ENCODE measurements at regions not wholly inside any gene's neighbourhood (a gene's known extent, or its start where the extent isn't known, plus 50 kb on each side); places are given as distances from the start of the nearest gene placed in this dataset.
A peak's percentile ranks its signal among the peaks of the same experiment; 100 is the strongest.

- peak; percentile 14 for DNase-seq
These were observed 118.4 kb upstream of the SLC7A1 start for GRCh38 chr13:29713839-29714238.

DNA sequence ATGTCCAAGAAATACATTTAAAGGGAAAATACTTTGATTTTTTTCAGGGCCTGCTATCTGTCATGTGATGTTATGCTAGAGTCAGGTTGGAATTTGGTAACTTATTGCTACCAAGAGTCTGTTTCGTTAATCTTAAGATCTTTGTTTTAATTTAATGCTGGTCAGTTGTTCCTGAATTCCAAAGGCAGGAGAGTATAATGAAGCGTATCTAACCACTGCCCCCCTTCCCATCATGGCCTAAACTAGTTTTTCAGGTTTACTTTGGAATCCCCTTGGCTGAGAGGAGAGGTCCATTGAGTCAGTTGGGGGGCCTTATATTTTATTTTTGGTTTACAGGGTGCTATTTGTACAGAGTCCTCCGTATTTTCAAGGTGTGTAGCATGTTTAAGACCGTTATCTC, 116.3 kb upstream of the SLC7A1 start:
- DNase-seq, result no peak

GRCh38 chr13:29710511-29710910, 115.0 kb upstream of the SLC7A1 start:
- DNase-seq, result no peak

DNA sequence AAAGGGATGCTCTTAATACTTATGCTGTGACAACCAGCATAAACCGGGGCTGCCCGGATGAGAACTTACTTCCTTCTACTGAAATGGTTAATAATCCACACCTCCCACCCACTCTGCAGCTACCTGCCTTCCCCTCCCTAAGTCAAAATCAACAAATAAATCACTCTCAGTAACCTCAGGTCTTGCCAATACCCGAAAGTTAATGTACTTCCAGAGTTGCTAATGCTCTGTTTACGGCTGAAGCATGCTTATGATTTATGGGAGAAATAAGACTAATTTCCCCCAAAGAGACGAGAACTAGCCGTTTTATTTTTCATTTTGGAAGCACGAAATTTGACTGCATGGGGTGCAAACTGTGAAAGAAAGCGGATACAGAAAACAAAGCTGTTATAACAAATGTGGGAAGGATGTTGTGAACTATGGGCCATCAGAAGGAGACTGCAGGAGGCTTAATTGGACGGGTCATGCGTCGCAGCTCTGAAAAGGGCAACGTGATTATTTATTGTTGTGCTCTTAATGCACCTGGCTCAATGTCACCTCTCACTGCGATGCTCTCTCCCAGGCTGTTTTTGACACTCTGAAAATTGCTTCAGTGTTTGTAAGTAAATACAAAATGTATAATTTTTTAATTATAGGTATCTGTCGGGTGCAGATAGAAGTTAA, 114.0 kb upstream of the SLC7A1 start:
- DNase-seq, result no peak

DNA sequence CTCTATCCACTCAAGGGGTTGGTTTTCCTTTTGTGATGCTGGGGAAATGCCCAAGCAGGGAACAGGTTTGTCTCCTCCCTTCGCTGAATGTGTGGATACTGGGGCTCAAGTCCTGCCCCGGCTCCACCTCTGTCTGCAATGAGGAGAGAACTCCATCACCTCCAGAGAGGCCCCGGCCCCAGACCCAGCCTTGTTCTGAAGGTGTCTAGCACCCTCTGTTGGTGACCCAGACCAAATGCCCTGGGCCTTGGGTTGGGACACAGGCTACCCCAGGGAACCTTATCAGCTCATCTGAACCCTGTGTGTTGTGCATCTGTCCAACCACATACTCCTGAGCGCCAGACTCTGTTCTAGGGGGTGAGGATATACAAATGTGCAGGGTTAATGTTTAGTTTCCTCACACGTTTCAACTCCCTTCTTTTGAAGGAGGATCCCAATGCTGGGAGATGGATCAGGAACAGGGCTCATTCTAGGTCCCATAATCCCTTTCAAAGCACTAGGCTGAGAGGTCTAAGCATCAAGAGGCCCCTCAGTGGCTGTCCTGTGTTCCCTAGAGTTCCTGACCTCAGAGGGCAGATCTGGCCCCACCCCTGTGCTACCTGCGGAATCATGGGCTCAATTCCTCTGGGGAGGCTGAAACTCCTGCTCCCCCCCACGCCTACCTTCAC, 112.5 kb upstream of the SLC7A1 start:
- DNase-seq, result peak; percentile 62

DNA sequence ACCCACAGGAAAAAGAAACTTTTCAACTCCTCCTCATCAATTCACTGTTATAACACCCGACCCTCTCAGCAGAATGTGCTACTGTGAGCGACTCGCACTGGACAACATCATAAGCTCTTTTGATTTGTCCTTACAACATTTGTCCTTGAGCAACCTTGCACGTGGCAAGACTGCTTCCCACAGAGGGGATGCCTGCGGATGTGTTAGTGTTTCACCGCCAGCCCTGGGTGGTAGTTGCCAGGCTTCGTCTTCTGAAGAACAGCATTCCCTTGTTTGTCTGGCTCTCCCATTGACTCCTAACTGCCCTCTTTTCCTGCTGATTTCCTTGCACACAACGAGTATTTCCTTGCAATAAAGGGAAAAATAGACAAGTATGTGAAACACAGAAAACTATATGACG, 111.4 kb upstream of the SLC7A1 start:
- DNase-seq, result no peak

DNA sequence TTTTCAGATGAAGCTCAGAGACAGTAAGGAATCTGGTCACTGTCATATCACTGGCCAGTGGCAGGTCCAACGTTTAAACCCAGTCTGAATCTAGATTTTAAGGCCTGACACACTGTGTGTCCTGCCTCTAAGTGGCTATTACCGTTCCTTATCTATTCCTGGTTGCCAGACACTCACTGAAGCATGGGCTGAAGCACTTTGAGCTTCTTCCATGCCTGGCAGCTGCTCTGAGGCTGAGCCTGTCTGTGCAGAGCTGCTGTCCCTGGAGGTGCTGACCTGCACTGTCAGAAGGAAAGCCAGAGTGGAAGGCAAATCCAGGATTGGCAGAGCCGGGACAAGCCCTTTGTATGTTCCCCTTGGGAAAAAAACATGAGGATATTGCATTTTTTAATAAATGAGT, 109.2 kb upstream of the SLC7A1 start:
- DNase-seq, result no peak

GRCh38 chr13:29703421-29703820, 107.9 kb upstream of the SLC7A1 start:
- DNase-seq, result no peak

DNA sequence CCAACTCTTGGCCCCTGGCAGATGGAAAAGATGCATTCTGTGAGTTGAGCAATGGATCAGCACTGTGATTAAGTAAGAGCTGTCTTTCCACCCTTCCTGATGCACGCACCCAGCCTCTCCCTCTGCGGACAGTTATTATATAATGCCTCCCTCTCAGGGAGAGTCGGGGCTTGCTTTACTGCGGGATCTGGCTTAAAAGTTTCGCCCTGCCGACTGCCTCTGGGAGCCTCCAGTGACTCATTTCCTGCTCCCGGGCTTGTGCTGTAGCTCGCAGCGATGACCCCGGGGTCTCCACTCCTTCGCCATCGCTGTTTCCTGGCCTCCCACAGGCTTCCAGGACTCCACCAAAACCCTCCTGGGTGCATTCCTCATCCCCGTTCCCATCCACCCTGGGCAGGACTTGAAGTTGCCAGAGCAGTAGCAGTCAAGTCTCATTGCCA, 107.4 kb upstream of the SLC7A1 start:
- no peak for DNase-seq

GRCh38 chr13:29698106-29698505, 102.6 kb upstream of the SLC7A1 start:
- DNase-seq, result no peak

DNA sequence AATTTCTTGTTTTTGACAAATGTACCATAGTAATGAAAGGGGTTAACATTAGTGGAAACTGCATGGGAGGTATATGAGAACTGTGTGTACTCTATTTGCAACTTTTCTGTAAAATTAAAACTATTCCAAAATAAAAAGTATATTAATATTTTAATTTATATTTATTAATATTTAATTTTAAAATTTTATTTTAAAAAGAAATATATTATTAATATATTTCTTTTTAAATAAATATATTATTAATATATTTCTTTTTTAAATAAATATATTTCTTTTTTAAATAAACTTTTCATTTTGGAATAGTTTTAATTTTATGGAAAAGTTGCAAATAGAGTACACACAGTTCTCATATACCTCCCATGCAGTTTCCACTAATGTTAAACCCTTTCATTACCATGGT, 101.1 kb upstream of the SLC7A1 start:
- DNase-seq, result no peak

- no peak for DNase-seq
These were observed 97.9 kb upstream of the SLC7A1 start for GRCh38 chr13:29693275-29693945.

GRCh38 chr13:29689548-29689947, 94.1 kb upstream of the SLC7A1 start:
- peak; percentile 5 for DNase-seq

- DNase-seq, result no peak
These were observed 92.7 kb upstream of the SLC7A1 start for GRCh38 chr13:29688193-29688592.

- no peak for DNase-seq
These were observed 89.0 kb upstream of the SLC7A1 start for GRCh38 chr13:29684441-29684840.

- no peak for DNase-seq
These were observed 87.6 kb upstream of the SLC7A1 start for GRCh38 chr13:29683041-29683440.

DNA sequence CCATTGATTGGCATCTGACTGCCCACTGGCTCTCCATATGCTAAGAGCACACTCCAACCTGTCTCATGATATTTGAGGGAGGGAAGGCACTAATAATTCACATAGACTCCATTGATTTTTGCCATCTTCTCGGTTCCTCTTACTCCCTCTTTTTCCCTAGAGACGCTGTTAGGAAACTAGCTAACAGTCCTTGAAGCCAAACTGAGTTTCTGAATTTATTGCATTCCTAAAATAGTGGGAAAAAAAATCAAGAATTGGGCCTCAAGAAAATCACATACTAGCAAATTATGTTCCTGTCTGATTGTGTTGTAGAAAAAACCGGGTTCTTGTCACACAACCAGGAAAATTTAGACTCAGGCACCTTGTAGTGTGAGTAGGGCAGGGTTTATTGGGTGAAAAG, 86.4 kb upstream of the SLC7A1 start:
- DNase-seq, result no peak

DNA sequence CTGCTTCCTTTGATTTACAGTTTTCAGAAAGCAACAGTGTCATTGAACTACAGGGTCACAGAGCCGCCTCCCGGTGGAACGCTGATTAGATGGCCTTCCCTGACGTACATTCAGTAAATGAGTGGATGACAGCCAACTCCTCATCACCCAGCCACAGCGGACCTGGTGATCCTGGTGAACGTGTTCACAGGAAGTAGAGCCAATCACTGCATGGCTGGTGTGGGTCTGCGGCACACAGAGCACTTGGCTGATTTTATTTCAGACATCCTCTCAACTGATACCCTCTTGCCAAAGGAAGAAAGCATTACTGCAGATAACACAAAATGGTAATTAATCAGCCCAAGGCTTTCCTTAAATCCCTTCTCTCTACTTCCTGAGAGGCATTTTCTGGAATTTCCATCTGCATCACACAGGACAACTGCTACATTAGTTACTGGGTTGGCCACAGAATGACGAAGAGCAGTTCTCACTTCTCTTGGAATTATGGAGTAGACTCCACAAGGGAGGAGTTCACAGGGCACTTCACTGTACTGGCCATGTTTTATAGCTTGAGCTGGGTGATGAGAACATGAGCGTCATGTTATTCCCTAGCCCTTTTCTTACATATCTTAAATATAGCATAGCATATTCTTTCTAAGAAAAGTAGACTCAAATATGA, 84.0 kb upstream of the SLC7A1 start:
- DNase-seq, result no peak

- no peak for DNase-seq
These were observed 82.1 kb upstream of the SLC7A1 start for GRCh38 chr13:29677627-29678026.

DNA sequence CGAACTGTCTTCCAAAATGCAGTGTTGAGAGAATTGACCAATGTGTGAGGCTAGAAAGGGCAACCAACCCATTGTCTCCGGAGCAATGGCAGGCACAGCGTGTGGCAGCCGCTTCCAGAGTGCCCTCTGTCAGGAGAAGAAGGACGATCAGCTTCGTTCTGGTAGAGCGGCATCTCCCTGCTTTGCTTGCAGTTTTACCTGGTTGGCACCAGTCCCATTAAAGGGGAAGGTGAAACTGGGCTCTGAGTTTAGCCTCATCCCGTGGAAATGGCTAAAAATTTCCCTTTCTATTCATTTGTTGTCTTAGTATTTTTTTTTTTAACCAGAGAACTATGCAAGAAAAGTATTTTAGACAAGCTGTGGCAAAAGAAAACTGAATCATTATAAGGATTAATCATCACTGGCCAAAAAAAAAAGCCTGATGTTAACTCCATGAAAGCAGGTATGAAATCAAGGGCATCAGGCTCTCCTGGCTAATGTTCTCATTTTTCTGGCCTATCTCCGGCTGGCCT, 81.5 kb upstream of the SLC7A1 start:
- no peak for DNase-seq

GRCh38 chr13:29676535-29676934, 81.0 kb upstream of the SLC7A1 start:
- no peak for DNase-seq

GRCh38 chr13:29674532-29674931, 79.0 kb upstream of the SLC7A1 start:
- no peak for DNase-seq

DNA sequence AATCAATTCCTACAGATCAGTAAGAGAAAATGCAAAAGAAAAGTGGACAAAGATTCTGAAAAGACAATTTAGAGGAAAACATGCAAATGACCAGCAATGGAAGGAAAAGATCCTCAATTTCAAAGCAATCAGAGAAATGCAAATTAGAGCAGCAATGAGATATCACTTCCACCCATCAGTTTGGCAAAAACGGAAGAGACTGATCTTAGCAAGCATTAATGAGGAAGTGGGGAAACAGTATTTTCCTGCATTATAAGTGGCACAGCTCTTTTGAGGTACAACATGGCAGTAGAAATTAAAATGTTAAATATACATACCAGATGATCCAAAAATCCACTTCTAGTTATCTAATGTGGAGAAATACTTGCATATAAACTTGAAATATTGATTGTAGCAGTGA, 69.1 kb upstream of the SLC7A1 start:
- DNase-seq, result no peak
